ENCODE measurements at regions not wholly inside any gene's neighbourhood (a gene's known extent, or its start where the extent isn't known, plus 50 kb on each side); places are given as distances from the start of the nearest gene placed in this dataset.

- Mint-ChIP-seq H3K27ac (no peak overlapping the region), H3K27me3 (ENCODE audit: insufficient read depth) (no peaks in the 10 kb centered on the region; the same call in none of the 2 replicates), H3K4me1 (ENCODE audit: low read depth) (no peaks in the 10 kb centered on the region), H3K36me3 (ENCODE audit: low read depth) (no peaks in the 10 kb centered on the region), H3K9me3 (no peaks in the 10 kb centered on the region), H3K4me3 (no peak overlapping the region)
- no peak for TF ChIP-seq CTCF (IDR thresholded peaks at IDR 0.05)
- no peak for DNase-seq
These were observed 199.6 kb upstream of the SEMA3D start for GRCh38 chr7:85386460-85386859.

- DNase-seq: no peak
- no peak for TF ChIP-seq CTCF (IDR thresholded peaks at IDR 0.05)
- Mint-ChIP-seq H3K4me1 (ENCODE audit: low read depth) (no peaks in the 10 kb centered on the region), H3K27me3 (ENCODE audit: insufficient read depth) (no peaks in the 10 kb centered on the region; the same call in none of the 2 replicates), H3K9me3 (no peaks in the 10 kb centered on the region), H3K36me3 (ENCODE audit: low read depth) (no peaks in the 10 kb centered on the region), H3K4me3 (no peak overlapping the region), H3K27ac (no peak overlapping the region)
These were observed 197.5 kb upstream of the SEMA3D start for GRCh38 chr7:85384392-85384791.

GRCh38 chr7:85381212-85381611, 194.4 kb upstream of the SEMA3D start:
- H3K4me1 Mint-ChIP-seq (ENCODE audit: low read depth): no peaks in the 10 kb centered on the region
- H3K9me3 Mint-ChIP-seq: no peaks in the 10 kb centered on the region
- H3K36me3 Mint-ChIP-seq (ENCODE audit: low read depth): no peaks in the 10 kb centered on the region
- no peak for TF ChIP-seq CTCF (IDR thresholded peaks at IDR 0.05)
- no peak overlapping the region for H3K4me3 Mint-ChIP-seq
- no peak overlapping the region for H3K27ac Mint-ChIP-seq
- DNase-seq: no peak
- H3K27me3 Mint-ChIP-seq (ENCODE audit: insufficient read depth): no peaks in the 10 kb centered on the region; the same call in none of the 2 replicates

- H3K4me1 Mint-ChIP-seq (ENCODE audit: low read depth): no peaks in the 10 kb centered on the region
- no peak for TF ChIP-seq CTCF (IDR thresholded peaks at IDR 0.05)
- peaks cover 2% of the 10 kb centered on the region; the same call in 1 of the 2 replicates for H3K27me3 Mint-ChIP-seq (ENCODE audit: insufficient read depth)
- H3K36me3 Mint-ChIP-seq (ENCODE audit: low read depth): no peaks in the 10 kb centered on the region
- no peaks in the 10 kb centered on the region for H3K9me3 Mint-ChIP-seq
- no peak overlapping the region for H3K4me3 Mint-ChIP-seq
- no peak for DNase-seq
- H3K27ac Mint-ChIP-seq: no peak overlapping the region
These were observed 189.7 kb upstream of the SEMA3D start for GRCh38 chr7:85376589-85376988.

- no peak for TF ChIP-seq CTCF (IDR thresholded peaks at IDR 0.05)
- DNase-seq: no peak
- H3K36me3 Mint-ChIP-seq (ENCODE audit: low read depth): no peaks in the 10 kb centered on the region
- no peak overlapping the region for H3K4me3 Mint-ChIP-seq
- H3K27ac Mint-ChIP-seq: no peak overlapping the region
- H3K4me1 Mint-ChIP-seq (ENCODE audit: low read depth): no peaks in the 10 kb centered on the region
- no peaks in the 10 kb centered on the region for H3K9me3 Mint-ChIP-seq
- no peaks in the 10 kb centered on the region for H3K27me3 Mint-ChIP-seq (ENCODE audit: insufficient read depth)
These were observed 170.1 kb upstream of the SEMA3D start for GRCh38 chr7:85356916-85357315.

- Mint-ChIP-seq H3K27me3 (ENCODE audit: insufficient read depth) (no peaks in the 10 kb centered on the region), H3K27ac (no peak overlapping the region), H3K9me3 (no peaks in the 10 kb centered on the region), H3K36me3 (ENCODE audit: low read depth) (no peaks in the 10 kb centered on the region), H3K4me1 (ENCODE audit: low read depth) (no peaks in the 10 kb centered on the region), H3K4me3 (no peak overlapping the region)
- DNase-seq: no peak
- TF ChIP-seq CTCF (IDR thresholded peaks at IDR 0.05): no peak
These were observed 156.6 kb upstream of the SEMA3D start for GRCh38 chr7:85343484-85343883.
